Stimulated activated CD8-positive, alpha-beta memory T cell treated with anti-CD3 and anti-CD28 coated beads, Interleukin-4, amount 100 ng/mL, for 48 hours (primary cell): ENCODE measurements at regions not wholly inside any gene's neighbourhood (a gene's known extent, or its start where the extent isn't known, plus 50 kb on each side); places are given as distances from the start of the nearest gene placed in this dataset.
"Not testable (repeated sequence)": the region's sequence is repeated elsewhere in the genome, so short reads cannot be mapped to it uniquely, and the experiment has no call there.

ENCODE experiments used
- DNase-seq: peaks from one replicate; pipeline ENCODE4 v3.0.0-alpha.2; 2020

DNA sequence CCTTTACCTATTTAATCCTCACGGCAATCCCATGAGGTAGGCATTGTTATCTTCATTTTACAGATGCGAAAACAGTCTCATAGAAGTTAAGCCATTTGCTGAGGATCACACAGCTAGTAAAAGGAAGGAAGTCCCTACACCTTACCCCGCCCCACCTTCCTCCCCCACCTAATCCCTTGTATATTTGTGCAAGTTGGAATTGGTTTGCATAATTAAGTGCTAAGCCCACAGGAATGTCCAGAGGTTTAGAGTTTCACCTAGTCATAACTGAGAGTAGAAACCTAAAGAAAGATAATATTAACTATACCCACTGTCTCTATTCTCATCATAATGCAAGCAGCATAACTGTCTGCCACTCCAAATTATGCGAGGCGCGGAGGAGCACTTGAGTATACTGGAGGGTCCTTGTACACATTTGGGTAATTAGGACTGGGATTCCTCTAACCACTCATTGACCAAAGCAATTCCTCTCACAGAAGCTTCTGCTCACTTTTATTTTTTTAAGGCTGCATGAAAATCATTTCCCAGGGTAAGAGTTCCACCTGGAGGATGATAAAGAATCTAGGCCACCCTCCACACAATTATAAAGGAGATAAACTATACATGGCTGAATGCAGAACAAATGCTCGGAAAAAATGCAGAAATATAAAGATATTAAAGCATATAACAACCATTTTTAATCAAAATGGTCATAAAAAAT lies 199.9 kb downstream of the FAM181B start:
- no peak for DNase-seq

DNA sequence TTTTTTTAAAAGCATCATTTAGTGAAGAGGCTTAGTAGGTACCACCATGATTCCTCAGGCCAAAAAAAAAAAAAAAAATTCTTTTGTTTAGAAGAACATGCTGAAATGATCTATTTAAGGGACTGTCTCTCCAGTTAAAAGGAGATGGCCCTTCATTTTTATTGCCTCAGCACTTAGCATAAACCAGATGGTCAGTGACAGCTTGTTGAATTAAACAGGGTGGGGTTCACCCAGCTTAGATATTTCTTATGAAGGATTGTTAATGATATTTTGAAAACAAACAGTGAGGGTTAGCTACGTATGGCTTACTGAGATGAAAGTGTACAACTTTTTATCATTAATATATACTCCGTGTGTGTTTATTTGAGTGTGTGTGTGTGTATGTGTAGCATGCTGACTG lies 203.7 kb downstream of the FAM181B start:
- DNase-seq, result no peak

DNA sequence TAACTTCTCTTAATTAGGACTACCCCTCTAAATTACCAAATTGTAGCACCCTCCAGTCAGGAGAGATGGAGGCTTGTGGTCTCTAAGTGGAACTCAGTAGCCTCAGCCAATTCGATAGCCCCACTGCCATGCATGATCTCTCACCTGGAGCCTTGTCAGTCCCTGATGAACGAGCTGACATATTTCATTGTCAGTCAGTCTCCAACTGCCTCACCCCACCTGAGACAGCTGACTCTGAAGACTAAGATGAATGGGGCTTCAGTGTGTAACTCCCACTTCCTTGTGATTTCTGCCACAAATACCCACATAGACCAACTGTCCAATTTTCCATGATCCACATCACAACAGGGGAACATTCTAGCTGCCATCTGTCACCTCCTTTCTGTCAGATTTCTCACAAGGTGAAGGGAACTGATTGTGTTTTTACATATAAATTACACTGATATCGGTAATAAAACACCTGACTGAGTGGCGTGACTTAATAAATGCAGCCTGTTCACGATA lies 206.5 kb downstream of the FAM181B start:
- DNase-seq, result no peak

DNA sequence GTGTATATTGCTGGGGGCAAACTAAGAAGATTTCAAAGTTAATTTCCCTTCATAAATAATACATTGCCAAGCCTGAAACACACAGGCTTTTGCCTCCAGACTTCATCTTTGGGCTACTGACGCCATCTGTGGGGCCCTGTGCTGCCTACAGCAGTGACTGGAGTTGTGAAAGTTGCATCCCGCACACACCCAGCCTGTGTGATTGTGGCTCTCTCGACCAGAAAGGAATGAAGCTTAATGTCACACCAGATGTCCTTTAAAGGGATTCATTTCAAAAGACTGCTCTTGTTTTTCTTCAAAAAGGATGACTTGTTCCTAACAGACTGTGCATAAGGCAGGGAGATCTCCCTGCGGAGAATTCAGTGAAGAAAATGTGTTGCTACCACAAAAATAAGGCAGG lies 210.5 kb downstream of the FAM181B start:
- no peak for DNase-seq

DNA sequence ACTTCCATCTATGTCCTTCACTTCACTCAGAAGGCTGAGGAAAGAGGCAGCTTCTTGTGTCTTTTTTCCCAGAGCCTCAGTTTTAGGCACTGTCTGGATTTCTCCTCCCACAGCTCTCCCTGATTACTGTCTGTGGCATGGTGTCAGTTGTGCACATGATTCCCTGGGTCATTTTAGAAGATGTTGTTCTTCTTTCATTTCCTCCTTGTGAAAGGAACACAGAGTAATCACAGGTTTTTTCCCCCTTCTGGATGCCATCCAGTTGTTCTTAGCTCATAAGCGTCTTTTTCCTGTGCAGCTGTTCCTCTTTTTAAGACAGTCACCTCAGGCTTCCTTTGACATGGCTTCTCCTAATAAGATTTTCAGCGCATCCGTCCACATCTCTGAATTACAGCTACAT lies 212.2 kb downstream of the FAM181B start:
- no peak for DNase-seq

DNA sequence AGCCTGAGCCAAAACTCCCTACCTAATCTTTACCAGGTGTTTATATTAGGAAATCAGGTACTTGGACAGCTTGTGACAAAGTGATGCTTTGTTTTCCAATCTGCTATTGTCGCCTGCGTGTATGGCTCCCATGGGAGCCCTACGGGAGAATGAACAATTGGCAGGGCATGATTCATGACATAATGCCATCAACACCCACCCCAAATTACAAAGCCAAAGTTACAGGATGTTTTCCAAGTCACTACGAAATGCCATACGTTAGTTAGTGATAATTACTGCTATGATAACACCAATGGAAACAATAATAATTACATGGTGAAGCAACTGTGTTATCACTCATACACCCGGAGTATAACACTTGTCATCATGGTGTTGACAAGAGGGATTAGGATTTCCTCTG lies 226.4 kb downstream of the FAM181B start:
- no peak for DNase-seq

DNA sequence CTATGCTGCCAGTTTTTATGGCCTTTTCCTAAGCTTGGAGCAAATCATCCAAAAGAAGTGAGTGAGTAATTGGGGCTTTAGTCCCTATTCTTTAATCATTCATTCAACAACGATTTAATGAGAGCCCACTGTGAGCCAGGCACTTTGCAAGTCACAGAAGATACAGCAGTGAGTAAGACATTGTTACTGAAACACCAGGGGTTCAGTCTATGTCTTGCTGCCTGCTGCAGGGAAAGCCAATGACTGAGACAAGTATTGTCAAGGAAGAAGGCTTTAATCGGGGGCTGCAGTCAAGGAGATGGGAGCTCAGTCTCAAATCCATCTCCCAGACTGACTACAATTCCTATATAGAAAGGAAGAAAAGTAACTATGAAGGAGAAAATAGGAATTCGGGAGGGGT lies 228.3 kb downstream of the FAM181B start:
- no peak for DNase-seq

DNA sequence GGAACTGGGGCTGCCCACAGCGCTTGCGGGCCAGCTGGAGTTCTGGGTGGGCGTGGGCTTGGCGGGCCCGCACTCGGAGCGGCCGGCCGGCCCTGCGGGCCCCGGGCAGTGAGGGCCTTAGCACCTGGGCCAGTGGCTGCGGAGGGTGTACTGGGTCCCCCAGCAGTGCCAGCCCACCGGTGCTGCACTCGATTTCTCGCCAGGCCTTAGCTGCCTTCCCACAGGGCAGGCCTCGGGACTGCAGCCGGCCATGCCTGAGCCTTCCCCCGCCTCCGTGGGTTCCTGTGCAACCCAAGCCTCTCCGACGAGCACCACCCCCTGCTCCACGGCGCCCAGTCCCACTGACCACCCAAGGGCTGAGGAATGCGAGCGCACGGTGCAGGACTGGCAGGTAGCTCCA lies 232.5 kb downstream of the FAM181B start:
- not testable (repeated sequence) for DNase-seq

DNA sequence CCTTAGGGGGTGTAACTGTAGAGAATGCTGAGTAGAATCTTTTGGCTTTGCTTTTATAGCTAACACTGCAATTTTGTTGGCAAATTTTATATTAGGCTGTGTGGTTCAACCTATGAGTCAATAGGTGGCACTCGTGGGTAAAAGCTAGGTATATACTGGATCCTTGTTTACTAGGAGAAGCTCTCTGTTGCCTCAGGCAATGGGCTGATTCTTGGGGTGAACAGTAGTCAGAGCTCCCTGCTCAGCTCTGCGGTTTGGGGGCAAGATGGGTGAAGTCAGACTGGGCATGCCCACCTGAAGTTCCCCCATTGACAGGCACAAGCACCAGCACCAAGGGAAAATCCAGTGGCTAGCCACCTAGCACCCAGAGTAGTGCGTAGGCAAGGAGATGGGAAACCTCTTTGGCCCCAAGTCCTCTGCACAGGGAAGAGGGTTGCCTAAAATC lies 238.7 kb downstream of the FAM181B start:
- DNase-seq, result no peak

DNA sequence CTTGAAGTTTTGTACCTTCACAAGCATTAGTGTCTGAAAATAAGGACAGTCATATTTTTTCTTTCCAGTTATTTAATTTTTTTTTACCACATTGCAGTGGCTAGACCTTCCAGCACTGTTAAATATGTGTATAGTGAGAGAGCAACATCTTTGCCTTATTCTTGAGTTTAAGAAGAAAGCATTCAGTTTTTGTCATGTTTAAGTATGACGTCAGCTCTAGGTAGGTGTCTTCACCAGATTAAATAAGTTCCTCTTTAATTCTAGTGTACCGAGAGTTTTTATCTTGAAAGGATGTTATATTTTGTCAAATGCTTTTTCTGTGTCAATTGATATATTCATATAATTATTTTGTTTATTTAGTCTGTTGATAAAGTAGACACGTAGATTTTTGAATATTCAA lies 258.8 kb downstream of the FAM181B start:
- no peak for DNase-seq

DNA sequence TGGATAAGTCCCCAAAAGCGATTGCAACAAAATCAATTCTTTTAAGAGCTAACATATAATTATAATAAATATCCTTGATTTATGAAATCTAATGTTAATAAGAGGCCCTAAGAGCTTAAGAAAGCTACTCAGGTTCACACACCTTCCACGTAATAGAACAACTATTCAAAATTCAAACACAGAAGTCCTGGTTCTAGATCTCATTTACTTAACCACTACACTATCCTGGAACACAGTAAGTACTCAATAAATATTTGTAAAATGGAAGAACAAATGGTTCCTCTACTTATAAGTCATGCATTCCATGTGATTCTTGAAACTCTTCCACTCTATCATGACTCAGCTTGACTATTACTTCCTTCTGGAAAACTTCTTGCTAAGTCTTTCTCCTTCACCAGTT lies 268.2 kb downstream of the FAM181B start:
- DNase-seq, result no peak

DNA sequence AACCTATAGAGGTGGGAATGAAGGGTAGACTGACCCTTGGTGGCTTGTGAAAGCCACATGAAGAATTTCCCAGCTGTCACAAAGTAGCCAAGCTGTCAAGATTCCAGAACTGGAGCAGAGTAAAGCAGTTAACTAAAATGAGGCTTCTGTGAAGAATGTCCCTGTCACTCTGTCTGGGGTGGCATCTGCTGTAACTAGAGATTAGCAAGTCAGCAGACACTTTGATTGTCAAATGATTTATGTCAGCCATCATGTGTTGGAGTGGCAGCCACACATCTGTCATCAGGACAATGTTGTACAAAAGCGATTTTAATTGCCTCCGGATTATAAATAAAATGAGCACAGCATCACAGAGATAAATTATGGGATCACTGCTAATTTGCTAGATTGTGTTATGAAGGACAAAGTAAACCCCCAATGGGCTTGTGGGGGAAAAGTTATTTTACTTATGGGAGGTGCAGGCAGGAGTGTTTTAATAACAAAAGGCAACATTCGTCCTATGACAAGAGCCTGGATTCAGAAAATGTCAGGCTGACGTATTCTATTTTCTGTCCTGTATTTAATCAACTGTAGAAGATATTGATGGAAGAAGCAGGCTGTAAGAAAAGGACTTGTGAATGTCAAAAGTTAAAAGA lies 270.9 kb downstream of the FAM181B start:
- DNase-seq, result no peak

DNA sequence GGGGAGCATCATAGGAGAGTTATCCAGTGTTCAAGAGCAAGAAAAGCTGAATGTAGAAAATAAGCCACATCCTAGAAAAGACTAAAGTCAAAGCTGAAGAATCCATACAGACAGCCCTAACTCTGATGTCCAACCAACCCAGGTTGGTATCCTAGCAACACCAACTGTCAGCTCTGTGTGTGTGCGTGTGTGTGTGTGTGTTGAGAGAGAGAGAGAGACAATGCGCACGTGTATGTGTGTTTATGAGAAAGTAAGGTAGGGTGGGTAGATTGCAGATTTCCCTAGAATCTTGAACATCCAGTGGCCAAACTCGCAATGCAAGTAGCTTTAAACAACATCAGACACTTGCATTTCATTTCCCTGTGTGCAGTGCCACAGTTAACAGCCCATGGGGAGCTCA lies 274.9 kb downstream of the FAM181B start:
- no peak for DNase-seq

DNA sequence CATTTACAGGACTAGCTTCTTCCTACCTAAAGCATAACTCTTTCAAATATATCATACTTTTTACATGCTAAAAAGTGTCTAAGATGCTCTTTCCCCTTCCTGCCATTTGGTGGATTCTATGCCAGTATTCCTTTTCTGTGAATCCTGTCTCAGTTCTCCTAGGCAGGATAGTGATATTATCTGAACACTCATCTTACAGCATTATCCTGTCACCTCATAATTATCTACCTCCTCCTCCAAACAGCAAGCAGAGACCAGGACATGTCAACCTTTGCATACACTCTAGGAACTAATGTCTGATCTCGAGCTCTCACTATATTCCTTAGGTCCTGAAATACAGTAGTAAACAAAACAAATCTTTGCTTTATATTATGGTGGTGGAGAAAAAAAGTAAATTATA lies 275.5 kb downstream of the FAM181B start:
- no peak for DNase-seq

DNA sequence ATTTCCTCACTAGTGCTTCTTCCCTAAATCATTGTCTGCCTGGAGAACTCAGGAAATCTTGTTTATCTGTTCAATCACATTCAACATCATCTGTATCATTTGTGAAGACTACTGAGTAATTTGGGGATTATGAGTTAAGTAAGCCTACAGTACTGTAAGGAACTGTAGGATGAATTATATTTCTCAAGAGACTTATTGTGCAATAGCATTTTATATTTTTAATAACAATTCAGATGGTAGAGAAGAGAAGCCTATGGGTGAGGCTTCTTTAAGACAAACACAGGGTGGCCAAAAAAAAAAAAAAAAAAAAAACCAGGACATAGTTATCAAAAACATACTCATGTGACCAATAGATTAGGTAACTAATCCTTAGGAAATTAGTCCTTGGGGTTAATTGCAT lies 282.7 kb downstream of the FAM181B start:
- no peak for DNase-seq

DNA sequence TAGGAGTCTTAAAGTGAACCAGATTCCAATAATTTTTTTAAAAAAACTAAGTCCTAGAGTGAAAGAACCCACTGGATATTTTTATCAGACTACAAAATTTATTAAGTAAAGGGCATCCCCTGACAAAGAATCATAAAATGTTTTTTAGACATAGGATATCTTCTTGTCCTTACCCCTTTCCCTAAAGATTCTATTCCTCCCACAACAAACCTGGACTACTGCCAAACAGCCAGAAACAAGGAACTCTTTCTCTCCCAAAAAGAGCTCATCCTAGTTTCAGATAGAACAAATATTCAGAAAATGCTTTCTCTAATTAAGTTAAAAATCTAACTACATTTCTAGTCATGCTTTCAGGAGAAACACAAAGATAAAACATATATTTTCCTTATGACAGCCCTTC lies 327.1 kb downstream of the FAM181B start:
- no peak for DNase-seq

DNA sequence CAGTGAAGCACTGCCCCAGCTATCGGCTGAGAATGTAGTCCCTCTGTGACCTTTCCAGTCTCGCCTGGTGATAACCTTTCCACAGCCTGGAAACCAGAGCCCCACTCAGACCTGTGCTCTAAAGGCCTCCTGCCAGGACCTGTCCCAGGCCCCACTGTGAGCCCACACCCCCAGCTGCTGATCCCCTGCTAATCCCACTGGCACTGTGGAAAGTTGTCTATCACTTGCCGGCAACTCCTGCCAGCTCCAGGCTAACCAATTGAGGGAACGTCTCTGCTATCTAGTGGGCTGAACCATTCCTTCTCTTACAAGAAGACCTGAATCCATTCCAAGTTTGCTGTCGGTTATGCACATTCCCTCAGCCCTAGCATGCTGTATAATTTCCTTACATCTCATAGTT lies 328.2 kb downstream of the FAM181B start:
- no peak for DNase-seq

DNA sequence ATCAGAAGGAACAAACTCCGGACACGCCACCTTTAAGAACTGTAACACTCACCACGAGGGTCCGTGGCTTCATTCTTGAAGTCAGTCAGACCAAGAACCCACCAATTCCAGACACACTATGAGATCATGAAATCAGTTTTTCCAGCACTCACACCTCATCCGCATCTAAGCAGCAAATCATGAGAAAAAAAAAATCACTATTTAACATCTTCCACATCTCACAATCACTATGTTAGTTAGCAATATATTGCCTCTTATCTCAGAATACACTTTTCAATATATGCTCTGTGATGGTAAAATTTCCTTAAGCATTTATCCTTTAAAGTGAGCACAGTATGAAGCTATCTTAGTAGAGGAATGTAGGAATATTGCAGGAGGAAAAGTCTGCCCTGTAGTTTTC lies 328.7 kb downstream of the FAM181B start:
- DNase-seq, result no peak

DNA sequence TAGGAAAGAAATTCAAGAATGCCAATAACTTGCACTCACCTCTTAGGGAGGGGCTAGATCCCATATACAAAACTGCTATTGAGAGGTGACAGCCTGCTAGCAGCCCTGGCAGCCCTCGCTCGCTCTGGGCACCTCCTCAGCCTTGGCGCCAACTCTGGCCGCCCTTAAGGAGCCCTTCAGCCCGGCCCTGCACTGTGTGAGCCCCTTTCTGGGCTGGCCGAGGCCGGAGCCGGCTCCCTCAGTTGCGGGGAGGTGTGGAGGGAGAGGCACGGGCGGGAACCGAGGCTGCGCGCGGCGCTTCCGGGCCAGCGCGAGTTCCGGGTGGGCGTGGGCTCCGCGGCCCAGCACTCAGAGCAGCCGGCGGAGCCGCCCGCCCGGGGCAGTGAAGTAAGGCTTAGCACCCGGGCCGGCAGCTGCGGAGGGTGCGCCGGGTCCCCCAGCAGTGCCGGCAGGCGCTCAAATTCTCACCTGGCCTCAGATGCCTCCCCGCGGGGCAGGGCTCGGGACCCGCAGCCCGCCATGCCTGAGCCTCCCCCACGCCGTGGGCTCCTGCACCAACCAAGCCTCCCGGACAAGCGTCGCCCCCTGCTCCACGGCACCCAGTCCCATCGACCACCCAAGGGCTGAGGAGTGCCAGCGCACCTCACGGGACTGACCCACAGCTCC lies 329.9 kb downstream of the FAM181B start:
- no peak for DNase-seq

DNA sequence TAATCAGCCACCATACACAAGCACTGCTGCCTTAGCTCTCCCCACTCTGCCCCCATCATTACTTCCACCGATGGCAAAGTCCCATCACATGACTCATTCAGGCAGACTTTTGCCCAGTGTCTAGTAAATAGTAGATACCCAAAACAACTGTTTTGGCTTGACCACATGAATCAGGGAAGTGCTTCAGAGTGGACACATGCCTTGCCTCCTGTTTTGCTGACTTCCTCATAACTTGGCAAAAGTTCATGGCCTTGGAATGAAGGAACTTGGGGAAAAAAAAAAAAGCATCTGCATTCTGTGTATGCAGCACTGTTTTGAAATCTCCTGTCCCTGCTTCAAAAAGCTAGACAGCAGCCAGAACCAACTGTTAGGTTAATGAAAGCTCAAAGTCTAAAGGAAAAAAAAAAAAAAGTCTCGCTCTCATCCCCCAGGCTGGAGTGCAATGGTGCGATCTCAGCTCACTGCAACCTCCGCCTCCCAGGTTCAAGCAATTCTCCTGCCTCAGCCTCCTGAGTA lies 335.3 kb downstream of the FAM181B start:
- DNase-seq, result no peak

DNA sequence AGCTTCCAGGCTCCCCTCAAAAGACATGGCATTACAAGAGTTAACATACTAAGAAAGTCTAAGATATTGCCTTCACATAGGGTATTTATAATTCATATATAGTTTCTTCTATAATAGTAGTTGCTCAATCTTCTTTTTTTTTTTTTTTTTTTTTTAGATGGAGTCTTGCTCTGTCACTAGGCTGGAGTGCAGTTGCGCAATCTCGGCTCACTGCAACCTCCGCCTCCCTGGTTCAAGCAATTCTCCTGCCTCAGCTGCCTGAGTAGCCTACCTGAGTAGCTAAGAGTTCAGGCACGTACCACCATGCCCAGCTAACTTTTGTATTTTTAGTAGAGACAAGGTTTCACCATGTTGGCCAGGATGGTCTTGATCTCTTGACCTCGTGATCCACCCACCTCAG lies 337.0 kb downstream of the FAM181B start:
- DNase-seq, result not testable (repeated sequence)

DNA sequence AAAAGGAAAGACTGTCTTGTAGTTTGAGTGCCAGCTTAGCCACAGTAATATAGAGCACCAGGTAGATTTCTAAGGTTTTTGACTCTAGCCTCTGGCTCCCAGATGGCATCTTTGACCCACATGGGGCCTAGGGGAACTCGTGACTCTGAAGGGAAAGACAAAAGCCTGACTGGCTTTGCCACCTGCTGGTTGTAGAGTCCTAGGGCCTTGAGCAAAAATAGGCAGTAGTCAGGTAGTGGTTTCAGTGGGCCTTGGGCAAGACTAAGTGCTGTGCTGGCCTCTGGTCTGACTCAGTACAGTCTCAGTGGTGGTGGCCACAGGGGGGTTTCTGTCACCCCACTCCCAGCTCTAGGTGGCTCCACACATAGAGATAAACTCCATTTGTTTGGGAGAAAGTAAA lies 349.4 kb downstream of the FAM181B start:
- DNase-seq, result no peak

DNA sequence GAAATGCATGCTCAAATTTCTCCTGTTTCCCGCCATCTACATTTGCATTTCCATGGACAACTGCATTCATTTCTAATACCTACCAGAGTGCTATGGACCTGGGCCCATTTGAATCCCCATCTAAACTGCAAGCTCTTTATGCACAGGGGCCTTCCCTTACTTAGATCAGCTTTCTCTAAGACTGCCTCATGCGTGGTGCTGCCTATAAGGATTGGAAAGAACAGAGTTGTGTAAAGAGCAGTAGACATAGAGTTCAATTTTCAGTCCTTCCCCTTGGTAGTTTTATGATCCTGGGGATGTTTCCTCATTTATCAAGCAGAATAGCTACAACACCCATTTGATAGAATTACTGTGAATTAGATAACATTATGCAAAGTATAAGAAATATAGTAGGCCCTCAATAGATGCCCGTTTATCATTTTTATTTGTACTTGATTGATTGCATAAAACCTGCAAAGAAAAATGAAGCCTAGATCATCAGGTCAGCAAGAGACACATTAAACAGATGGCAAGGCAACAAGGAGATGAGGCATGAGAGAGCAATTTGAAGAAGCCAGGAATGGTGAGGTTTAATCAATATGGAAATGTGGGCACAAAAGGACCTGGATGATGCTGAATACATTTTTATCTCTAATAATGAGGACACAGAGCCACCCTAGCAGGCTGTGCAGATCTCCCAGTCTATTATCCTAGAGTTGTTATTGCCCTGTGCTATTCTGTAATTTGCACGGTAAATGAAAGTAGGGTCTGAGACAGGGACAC lies 359.7 kb downstream of the FAM181B start:
- no peak for DNase-seq
